A549 (cell line): ENCODE measurements at regions not wholly inside any gene's neighbourhood (a gene's known extent, or its start where the extent isn't known, plus 50 kb on each side); places are given as distances from the start of the nearest gene placed in this dataset.

Source experiments
- ATAC-seq, 2 experiments: fragments of 200-7000 bp in 1 of 2; fragments of >200 bp in 1 of 2; cut with Nextera tagmentation in 1 of 2; cut with Tn5 transposase in 1 of 2; 3 replicates each; pipeline versions ENCODE4 v1.8.0 to v1.9.1; 2018 to 2020; ENCODE audit warnings: mild to moderate bottlenecking in 1 of 2, moderate library complexity in 1 of 2
- CTCF ChIA-PET: fragments of 300-600 bp; sonication (Branson Sonifier 250); formaldehyde crosslinking; extraction: SDS; loops from one replicate; lab custom pipeline; 2021; ENCODE audit warnings: antibody characterized with exemption, inconsistent platforms; lab: Yijun Ruan, JAX
- POLR2A ChIA-PET: fragments of 350-600 bp; formaldehyde crosslinking; extraction: SDS; loops from one replicate; lab custom pipeline; 2021; ENCODE audit warnings: antibody characterized with exemption, inconsistent platforms; lab: Yijun Ruan, JAX
- DNase-seq, 2 experiments: peaks; one replicate each; pipeline versions ENCODE4 v3.0.0 to v3.0.0-alpha.2; 2011 to 2016; ENCODE audit warnings: low read depth in 1 of 2, low spot score in 1 of 2
- FAIRE-seq: peaks from 2 replicates; lab custom pipeline; 2011; peaks lifted over from hg19 to GRCh38; lab: Jason Lieb, UNC
- H3K27ac ChIP-seq, 2 experiments: fragments of >200 bp; sonication (Bioruptor Twin); formaldehyde crosslinking; 3 replicates each; pipeline ENCODE4 v1.5.1; 2016 to 2017
- H3K4me1 ChIP-seq: fragments of >200 bp; sonication (Bioruptor Twin); formaldehyde crosslinking; 3 replicates; pipeline ENCODE4 v1.6.1; 2016
- H3K4me2 ChIP-seq: fragments of >200 bp; sonication (Bioruptor Twin); formaldehyde crosslinking; 3 replicates; pipeline ENCODE4 v1.6.1; 2016
- H3K4me3 ChIP-seq: fragments of >200 bp; sonication (Bioruptor Twin); formaldehyde crosslinking; 3 replicates; pipeline ENCODE4 v1.5.1; 2016
- H3K9me3 ChIP-seq: fragments of >200 bp; sonication (Bioruptor Twin); formaldehyde crosslinking; 3 replicates; pipeline ENCODE4 v1.6.1; 2016
- CBX2 ChIP-seq: fragments of 200-600 bp; sonication (generic); IDR thresholded peaks from 2 replicates; pipeline ENCODE4 v1.6.1; 2016; ENCODE audit warnings: low read depth, mild to moderate bottlenecking, borderline replicate concordance
- CEBPB ChIP-seq, 2 experiments: fragments of >200 bp in 1 of 2; sonication (Bioruptor Twin) in 1 of 2; formaldehyde crosslinking in 1 of 2; IDR thresholded peaks; 2 replicates each; pipeline ENCODE4 v1.6.1; 2012 to 2016
- CHD4 ChIP-seq: fragments of 200-600 bp; sonication (generic); IDR thresholded peaks from 2 replicates; pipeline ENCODE4 v1.6.1; 2016; ENCODE audit warnings: antibody characterized with exemption, mild to moderate bottlenecking, borderline replicate concordance
- EHF ChIP-seq: fragments of 250-450 bp; sonication (Bioruptor Pico); IDR thresholded peaks from 2 replicates; pipeline ENCODE4 v1.5.0; 2020; ENCODE audit warnings: mild to moderate bottlenecking
- EP300 ChIP-seq, 2 experiments: fragments of >200 bp; sonication (Bioruptor Twin); formaldehyde crosslinking; IDR thresholded peaks; 2 replicates in 1 of 2; 3 replicates in 1 of 2; pipeline ENCODE4 v1.6.1; 2016 to 2017
- HOXA7 ChIP-seq: fragments of 250-450 bp; sonication (Bioruptor Pico); IDR thresholded peaks from 2 replicates; pipeline ENCODE4 v1.5.0; 2020; ENCODE audit warnings: mild to moderate bottlenecking, moderate library complexity
- HOXB13 ChIP-seq: fragments of 250-450 bp; sonication (Bioruptor Pico); IDR thresholded peaks from 2 replicates; pipeline ENCODE4 v1.5.0; 2020; ENCODE audit warnings: low read depth, mild to moderate bottlenecking, moderate library complexity
- JUN ChIP-seq, 2 experiments: fragments of >200 bp; sonication (Bioruptor Twin); formaldehyde crosslinking; IDR thresholded peaks; 2 replicates in 1 of 2; 3 replicates in 1 of 2; pipeline ENCODE4 v1.6.1; 2016 to 2017
- JUNB ChIP-seq: fragments of >200 bp; sonication (Bioruptor Twin); formaldehyde crosslinking; IDR thresholded peaks from 2 replicates; pipeline ENCODE4 v1.6.1; 2016
- MAFK ChIP-seq: fragments of 450-650 bp; IDR thresholded peaks from 2 replicates; pipeline ENCODE4 v1.6.1; 2014; ENCODE audit not compliant: partially characterized antibody
- MAZ ChIP-seq: fragments of 150-350 bp; IDR thresholded peaks from 2 replicates; pipeline ENCODE4 v1.6.1; 2014; ENCODE audit warnings: antibody characterized with exemption, low read depth, low read length, borderline replicate concordance
- POLR2A ChIP-seq: IDR thresholded peaks from 2 replicates; pipeline ENCODE4 v1.6.1; 2012; ENCODE audit warnings: mild to moderate bottlenecking, low read length
- SMC3 ChIP-seq: fragments of >200 bp; sonication (Bioruptor Twin); formaldehyde crosslinking; IDR thresholded peaks from 3 replicates; pipeline ENCODE4 v1.6.1; 2018; ENCODE audit warnings: inconsistent platforms
- SREBF2 ChIP-seq: fragments of 450-650 bp; IDR thresholded peaks from 2 replicates; pipeline ENCODE4 v1.6.1; 2014; ENCODE audit warnings: mild to moderate bottlenecking, moderate library complexity
- TP53 ChIP-seq: fragments of 250-450 bp; sonication (Bioruptor Pico); IDR thresholded peaks from 2 replicates; pipeline ENCODE4 v1.5.0; 2021; ENCODE audit warnings: mild to moderate bottlenecking, moderate library complexity
- WGBS: methylation state at CpG from one replicate; pipeline ENCODE4 v1.1.6; 2017; ENCODE audit errors: missing lambda C conversion rate; 5-methylcytosine and 5-hydroxymethylcytosine counted together
- TF ChIP-seq, protein P1 (sequence below): fragments of 250-450 bp; sonication (Bioruptor Pico); IDR thresholded peaks from 2 replicates; pipeline ENCODE4 v1.5.0; 2020; ENCODE audit warnings: low read depth, mild to moderate bottlenecking, moderate library complexity
- TF ChIP-seq, protein P2 (sequence below): IDR thresholded peaks from 2 replicates; pipeline ENCODE4 v1.6.1; 2012
- TF ChIP-seq, protein P3 (sequence below): fragments of >200 bp; sonication (Bioruptor Twin); formaldehyde crosslinking; IDR thresholded peaks from 3 replicates; pipeline ENCODE4 v1.5.1; 2016
- TF ChIP-seq, protein P4 (sequence below): fragments of 450-650 bp; IDR thresholded peaks from 2 replicates; pipeline ENCODE4 v1.6.1; 2014; ENCODE audit warnings: antibody characterized with exemption
- TF ChIP-seq, protein P5 (sequence below): IDR thresholded peaks from 2 replicates; pipeline ENCODE4 v1.6.1; 2012

DNA sequence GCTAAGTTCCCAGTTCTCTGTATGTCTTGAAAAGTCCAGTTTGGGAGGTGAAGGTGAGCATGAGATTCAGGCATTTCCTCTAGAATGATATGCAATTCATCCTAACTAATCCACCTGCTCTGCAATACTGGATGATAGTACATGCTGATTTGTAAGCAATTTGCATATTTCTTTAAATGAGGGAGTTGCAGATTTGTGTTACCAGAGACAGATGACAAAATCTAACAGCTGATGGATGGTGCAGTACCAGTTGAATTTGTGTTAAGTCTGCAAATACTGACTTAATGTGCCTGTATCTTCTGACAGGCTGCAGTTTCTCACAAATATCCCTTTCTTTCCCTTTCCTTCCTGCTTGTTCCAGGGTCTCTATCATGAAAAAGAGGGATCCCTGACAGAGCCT is 76.4 kb upstream of the MBIP start:
- CTCF ChIA-PET, result interaction anchor here (0.8 kb wide), 1 partner anchor 327 kb away, joined by 3 read pairs; no protein-coding TSS in a partner anchor
- Histone ChIP-seq H3K4me2 (no peak overlapping the region), H3K27ac (no peak overlapping the region), H3K4me3 (no peak overlapping the region), H3K4me1 (no peaks in the 10 kb centered on the region), H3K9me3 (no peaks in the 10 kb centered on the region)
- POLR2A ChIA-PET, result no interaction called here
- no peak for TF ChIP-seq TP53
- no peak for ATAC-seq
- FAIRE-seq, result no peak
- DNase-seq, result no peak

DNA sequence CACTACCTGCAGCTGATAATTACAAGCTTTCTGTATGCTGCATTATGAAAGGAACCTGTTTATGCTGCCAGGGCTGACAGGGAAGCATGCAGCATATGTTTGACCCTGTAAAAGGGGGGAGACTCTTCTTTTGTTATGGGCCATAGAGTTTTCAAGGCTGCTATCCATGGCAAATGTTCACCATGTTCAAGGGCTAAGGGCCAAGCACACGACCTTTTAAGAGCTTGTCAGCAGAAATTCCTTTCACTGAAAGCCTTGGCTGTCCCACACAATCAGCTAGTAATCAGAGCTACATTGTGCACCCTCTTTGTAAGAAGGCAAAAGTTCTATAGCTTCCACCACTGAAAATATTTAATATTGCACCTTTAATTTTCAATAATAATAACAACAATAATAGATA is 74.2 kb upstream of the MBIP start:
- DNase-seq (no peak), FAIRE-seq (no peak), ATAC-seq (no peak)
- ChIA-PET POLR2A (no interaction called here), CTCF (interaction anchor here (1.1 to 1.3 kb wide), 2 partner anchors 20 to 324 kb away, joined by 4 to 6 read pairs; no protein-coding TSS in a partner anchor)
- 0% methylated on average over 1 of the region's 1 CpG for whole genome bisulfite sequencing
- Histone ChIP-seq H3K4me2 (no peak overlapping the region), H3K27ac (no peak overlapping the region), H3K4me1 (no peaks in the 10 kb centered on the region), H3K9me3 (no peaks in the 10 kb centered on the region), H3K4me3 (no peak overlapping the region)
- TF ChIP-seq, protein P1, sequence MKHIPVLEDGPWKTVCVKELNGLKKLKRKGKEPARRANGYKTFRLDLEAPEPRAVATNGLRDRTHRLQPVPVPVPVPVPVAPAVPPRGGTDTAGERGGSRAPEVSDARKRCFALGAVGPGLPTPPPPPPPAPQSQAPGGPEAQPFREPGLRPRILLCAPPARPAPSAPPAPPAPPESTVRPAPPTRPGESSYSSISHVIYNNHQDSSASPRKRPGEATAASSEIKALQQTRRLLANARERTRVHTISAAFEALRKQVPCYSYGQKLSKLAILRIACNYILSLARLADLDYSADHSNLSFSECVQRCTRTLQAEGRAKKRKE (CRISPR knock-in tag), result no peak
- TF ChIP-seq EHF (CRISPR knock-in tag) (no peak), POLR2A (no peak), EP300 (IDR thresholded peaks at IDR 0.05) (no peak), HOXB13 (CRISPR knock-in tag) (no peak), JUN (IDR thresholded peaks at IDR 0.05) (no peak), SMC3 (no peak), JUNB (no peak), SREBF2 (no peak), HOXA7 (no peak)
- TF ChIP-seq, protein P2, sequence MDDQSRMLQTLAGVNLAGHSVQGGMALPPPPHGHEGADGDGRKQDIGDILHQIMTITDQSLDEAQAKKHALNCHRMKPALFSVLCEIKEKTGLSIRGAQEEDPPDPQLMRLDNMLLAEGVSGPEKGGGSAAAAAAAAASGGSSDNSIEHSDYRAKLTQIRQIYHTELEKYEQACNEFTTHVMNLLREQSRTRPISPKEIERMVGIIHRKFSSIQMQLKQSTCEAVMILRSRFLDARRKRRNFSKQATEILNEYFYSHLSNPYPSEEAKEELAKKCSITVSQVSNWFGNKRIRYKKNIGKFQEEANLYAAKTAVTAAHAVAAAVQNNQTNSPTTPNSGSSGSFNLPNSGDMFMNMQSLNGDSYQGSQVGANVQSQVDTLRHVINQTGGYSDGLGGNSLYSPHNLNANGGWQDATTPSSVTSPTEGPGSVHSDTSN, result no peak
- TF ChIP-seq, protein P3, sequence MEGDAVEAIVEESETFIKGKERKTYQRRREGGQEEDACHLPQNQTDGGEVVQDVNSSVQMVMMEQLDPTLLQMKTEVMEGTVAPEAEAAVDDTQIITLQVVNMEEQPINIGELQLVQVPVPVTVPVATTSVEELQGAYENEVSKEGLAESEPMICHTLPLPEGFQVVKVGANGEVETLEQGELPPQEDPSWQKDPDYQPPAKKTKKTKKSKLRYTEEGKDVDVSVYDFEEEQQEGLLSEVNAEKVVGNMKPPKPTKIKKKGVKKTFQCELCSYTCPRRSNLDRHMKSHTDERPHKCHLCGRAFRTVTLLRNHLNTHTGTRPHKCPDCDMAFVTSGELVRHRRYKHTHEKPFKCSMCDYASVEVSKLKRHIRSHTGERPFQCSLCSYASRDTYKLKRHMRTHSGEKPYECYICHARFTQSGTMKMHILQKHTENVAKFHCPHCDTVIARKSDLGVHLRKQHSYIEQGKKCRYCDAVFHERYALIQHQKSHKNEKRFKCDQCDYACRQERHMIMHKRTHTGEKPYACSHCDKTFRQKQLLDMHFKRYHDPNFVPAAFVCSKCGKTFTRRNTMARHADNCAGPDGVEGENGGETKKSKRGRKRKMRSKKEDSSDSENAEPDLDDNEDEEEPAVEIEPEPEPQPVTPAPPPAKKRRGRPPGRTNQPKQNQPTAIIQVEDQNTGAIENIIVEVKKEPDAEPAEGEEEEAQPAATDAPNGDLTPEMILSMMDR, result no peak

DNA sequence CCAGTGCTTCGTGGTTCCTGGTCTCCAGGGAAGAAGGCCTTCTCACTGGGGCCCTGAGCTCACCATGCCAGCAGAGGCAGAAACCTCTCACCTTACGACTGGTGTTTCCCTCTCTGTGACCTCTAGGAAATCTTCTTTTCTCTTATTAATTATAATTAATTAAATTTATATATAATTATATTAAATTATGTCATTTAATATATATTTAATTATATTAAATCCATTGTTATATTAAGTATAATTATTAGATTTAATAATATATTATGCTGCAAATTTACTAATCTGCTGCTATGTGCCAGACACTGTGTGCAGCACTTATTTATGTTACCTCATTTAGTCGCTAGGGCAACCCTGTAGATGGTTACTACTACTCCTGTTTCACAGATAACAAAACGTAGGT is 70.3 kb upstream of the MBIP start:
- POLR2A ChIA-PET, result no interaction called here
- Histone ChIP-seq H3K27ac (no peak overlapping the region), H3K9me3 (no peaks in the 10 kb centered on the region), H3K4me3 (no peak overlapping the region), H3K4me2 (no peak overlapping the region), H3K4me1 (no peaks in the 10 kb centered on the region)
- CTCF ChIA-PET, result interaction anchor here (0.6 kb wide), 1 partner anchor 767 kb away, joined by 4 read pairs; no protein-coding TSS in a partner anchor
- DNase-seq (no peak), FAIRE-seq (no peak), ATAC-seq (no peak)
- TF ChIP-seq MAZ (no peak), CHD4 (no peak), SREBF2 (no peak), MAFK (no peak), CBX2 (no peak), CEBPB (IDR thresholded peaks at IDR 0.05) (no peak)
- TF ChIP-seq, protein P2, result no peak
- TF ChIP-seq, protein P4, sequence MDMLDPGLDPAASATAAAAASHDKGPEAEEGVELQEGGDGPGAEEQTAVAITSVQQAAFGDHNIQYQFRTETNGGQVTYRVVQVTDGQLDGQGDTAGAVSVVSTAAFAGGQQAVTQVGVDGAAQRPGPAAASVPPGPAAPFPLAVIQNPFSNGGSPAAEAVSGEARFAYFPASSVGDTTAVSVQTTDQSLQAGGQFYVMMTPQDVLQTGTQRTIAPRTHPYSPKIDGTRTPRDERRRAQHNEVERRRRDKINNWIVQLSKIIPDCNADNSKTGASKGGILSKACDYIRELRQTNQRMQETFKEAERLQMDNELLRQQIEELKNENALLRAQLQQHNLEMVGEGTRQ, result no peak
- TF ChIP-seq, protein P1 (CRISPR knock-in tag), result no peak
- TF ChIP-seq, protein P5, sequence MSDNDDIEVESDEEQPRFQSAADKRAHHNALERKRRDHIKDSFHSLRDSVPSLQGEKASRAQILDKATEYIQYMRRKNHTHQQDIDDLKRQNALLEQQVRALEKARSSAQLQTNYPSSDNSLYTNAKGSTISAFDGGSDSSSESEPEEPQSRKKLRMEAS, result no peak
- WGBS, result 14% methylated on average over 4 of the region's 4 CpGs
